ENCODE measurements at regions not wholly inside any gene's neighbourhood (a gene's known extent, or its start where the extent isn't known, plus 50 kb on each side); places are given as distances from the start of the nearest gene placed in this dataset.

GRCh38 chr5:115377468-115378217 lies 81.2 kb upstream of the CCDC112 start:
- TF ChIP-seq ZNF384 (IDR thresholded peaks at IDR 0.05) (no peak), HDGF (IDR thresholded peaks at IDR 0.05; ENCODE audit: borderline replicate concordance) (no peak), NFRKB (IDR thresholded peaks at IDR 0.05) (no peak), CTBP1 (IDR thresholded peaks at IDR 0.05; ENCODE audit: borderline replicate concordance) (no peak), SP1 (IDR thresholded peaks at IDR 0.05) (no peak), PKNOX1 (IDR thresholded peaks at IDR 0.05) (no peak)
- DNase-seq (ENCODE audit: extremely low spot score): no peak
- ChIA-PET POLR2A (interaction anchor here (1.2 kb wide), 1 partner anchor 166 kb away, joined by 3 read pairs; no protein-coding TSS in a partner anchor), CTCF (interaction anchor here (0.7 kb wide), 1 partner anchor 679 kb away, joined by 3 read pairs; no protein-coding TSS in a partner anchor)

- ChIA-PET POLR2A (no interaction called here), CTCF (no interaction called here)
- no peak for DNase-seq (ENCODE audit: extremely low spot score)
- no peak for TF ChIP-seq PKNOX1 (IDR thresholded peaks at IDR 0.05)
- TF ChIP-seq HDGF (IDR thresholded peaks at IDR 0.05; ENCODE audit: borderline replicate concordance): no peak
- no peak for TF ChIP-seq ARNT (IDR thresholded peaks at IDR 0.05)
- TF ChIP-seq FOXM1 (IDR thresholded peaks at IDR 0.05; ENCODE audit: borderline replicate concordance): no peak
Measured at GRCh38 chr5:115375893-115376292, 79.4 kb upstream of the CCDC112 start.

DNA sequence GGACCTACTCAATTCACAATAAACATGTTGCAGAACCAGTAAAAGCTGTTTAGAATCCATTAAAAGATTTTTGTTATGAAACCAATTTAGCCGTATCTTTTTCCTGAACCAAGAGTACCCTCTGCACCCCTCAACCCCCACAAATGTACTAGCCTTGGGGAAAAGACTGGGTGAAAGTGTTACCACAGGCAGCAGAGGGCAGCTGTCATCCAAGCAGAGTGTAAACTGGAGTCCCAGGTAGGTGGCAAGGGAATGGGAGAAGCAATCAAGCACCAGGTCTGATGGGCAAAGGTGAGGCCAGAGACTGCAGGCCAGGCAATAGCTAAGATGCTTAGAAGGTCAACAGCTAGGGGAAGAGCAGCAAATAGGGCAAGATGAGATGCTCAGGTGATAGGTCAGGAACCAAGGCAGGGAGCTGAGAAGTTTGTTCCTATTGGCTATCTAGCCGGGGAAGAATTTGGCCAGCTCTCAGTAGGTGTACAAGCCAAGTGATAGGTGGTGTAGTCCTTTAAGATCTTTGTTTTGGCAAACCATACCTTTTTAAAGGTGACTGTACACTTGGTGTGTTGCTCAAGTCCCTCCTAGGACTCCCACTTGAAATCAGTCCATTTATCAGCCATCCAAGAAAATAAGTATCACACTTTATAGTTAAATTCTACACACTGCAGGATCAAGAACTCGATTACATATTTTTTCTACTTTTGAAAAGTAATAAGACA lies 77.8 kb upstream of the CCDC112 start:
- TF ChIP-seq ARNT (IDR thresholded peaks at IDR 0.05) (no peak), FOXK2 (IDR thresholded peaks at IDR 0.05) (no peak), LEF1 (IDR thresholded peaks at IDR 0.05; ENCODE audit: borderline replicate concordance) (no peak), L3MBTL2 (conservative IDR thresholded peaks at IDR 0.05) (no peak), ZNF384 (IDR thresholded peaks at IDR 0.05) (no peak), SP1 (IDR thresholded peaks at IDR 0.05) (no peak)
- no peak for DNase-seq (ENCODE audit: extremely low spot score)
- ChIA-PET CTCF (interaction anchor here (0.7 kb wide), 1 partner anchor 117 kb away, joined by 4 read pairs; no protein-coding TSS in a partner anchor), POLR2A (no interaction called here)

DNA sequence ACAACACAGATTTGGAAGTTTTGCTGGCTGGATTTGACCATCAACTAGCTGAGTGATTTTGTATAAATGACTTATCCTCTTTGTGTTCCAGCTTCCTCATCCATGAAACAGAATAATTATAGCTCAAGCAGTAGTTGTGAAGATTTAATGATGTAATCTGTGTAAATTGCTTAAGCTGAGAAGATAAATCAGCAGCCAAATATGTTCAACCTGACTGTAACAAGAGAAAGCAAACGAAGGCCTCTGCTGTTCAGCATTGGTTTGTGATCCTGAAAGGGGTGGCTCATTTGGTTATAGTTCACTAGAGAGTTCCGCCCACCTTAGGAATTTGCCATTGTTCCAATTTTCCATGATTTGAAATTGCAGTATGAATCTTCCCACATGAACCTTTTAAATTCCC lies 75.7 kb upstream of the CCDC112 start:
- ChIA-PET POLR2A (no interaction called here), CTCF (no interaction called here)
- no peak for DNase-seq (ENCODE audit: extremely low spot score)
- TF ChIP-seq BHLHE40 (IDR thresholded peaks at IDR 0.05; ENCODE audit: borderline replicate concordance) (no peak), ZNF384 (IDR thresholded peaks at IDR 0.05) (no peak), FOXM1 (IDR thresholded peaks at IDR 0.05; ENCODE audit: borderline replicate concordance) (no peak), CTBP1 (IDR thresholded peaks at IDR 0.05; ENCODE audit: borderline replicate concordance) (no peak), FOXK2 (IDR thresholded peaks at IDR 0.05) (no peak), ELF4 (IDR thresholded peaks at IDR 0.05) (no peak), LEF1 (IDR thresholded peaks at IDR 0.05; ENCODE audit: borderline replicate concordance) (no peak), TARDBP (IDR thresholded peaks at IDR 0.05) (no peak), L3MBTL2 (conservative IDR thresholded peaks at IDR 0.05) (no peak), HDGF (IDR thresholded peaks at IDR 0.05; ENCODE audit: borderline replicate concordance) (no peak), FOXA1 (IDR thresholded peaks at IDR 0.05) (no peak), SUZ12 (IDR thresholded peaks at IDR 0.05) (no peak), NFRKB (IDR thresholded peaks at IDR 0.05) (no peak)

DNA sequence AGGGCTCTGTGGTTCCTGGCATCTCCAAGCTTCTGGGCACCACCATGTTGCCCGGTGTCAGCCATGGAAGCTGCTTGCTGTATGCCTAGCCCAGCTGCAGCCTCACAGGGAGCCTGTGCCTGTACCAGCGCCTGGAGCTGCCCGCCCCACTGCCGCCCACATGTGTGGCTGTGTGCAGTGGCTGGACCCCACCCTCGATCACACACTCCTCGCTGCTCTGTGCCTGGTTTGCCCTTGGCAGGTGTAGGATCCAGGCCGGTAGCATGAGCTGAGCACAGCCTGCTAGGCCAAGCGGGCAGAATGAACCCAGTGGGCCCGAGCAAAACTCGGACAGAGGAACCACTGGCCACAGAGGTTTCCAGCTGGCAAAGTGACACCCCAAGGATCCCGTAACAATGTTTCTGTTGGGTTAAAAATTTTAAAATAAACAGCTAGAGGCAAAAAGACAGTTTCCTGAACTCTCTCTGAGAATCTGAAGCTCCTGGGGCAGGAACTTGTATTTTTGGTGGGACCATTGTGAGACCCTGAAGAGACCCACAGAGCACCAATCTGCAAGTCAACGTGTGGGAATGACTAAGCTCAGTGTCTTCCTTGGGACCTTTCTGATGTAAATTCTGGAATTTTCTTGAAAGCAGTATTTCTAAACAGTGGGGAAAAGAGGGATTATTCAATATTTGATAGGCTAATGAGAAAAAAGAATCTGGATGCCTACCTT lies 73.1 kb upstream of the CCDC112 start:
- CTCF ChIA-PET: interaction anchor here (0.6 kb wide), 1 partner anchor 254 kb away, joined by 4 read pairs; no protein-coding TSS in a partner anchor
- POLR2A ChIA-PET: no interaction called here
- no peak for DNase-seq (ENCODE audit: extremely low spot score)

DNA sequence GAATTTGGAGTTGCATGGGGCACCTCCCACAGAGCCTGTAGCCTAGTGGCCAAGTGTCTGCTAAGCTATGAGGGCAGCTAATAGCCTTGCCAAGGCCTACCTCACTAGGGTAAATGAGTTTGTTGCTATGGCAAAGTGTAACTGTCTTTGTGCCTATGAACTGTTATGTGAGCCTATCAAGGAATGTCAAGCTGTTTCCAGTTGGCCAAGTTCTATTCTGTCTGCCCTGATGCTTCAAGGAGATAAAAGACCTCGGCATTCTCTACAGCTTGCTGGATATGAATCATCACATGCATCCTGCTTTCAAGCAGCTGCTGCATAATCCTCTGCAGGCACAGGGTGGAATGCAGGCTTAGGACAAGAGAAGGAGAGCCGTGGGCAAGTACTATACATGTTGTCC lies 69.8 kb upstream of the CCDC112 start:
- no peak for TF ChIP-seq BHLHE40 (IDR thresholded peaks at IDR 0.05; ENCODE audit: borderline replicate concordance)
- no peak for TF ChIP-seq LEF1 (IDR thresholded peaks at IDR 0.05; ENCODE audit: borderline replicate concordance)
- TF ChIP-seq NFRKB (IDR thresholded peaks at IDR 0.05): no peak
- TF ChIP-seq HDGF (IDR thresholded peaks at IDR 0.05; ENCODE audit: borderline replicate concordance): no peak
- TF ChIP-seq CTBP1 (IDR thresholded peaks at IDR 0.05; ENCODE audit: borderline replicate concordance): no peak
- TF ChIP-seq FOXM1 (IDR thresholded peaks at IDR 0.05; ENCODE audit: borderline replicate concordance): no peak
- no peak for TF ChIP-seq FOXK2 (IDR thresholded peaks at IDR 0.05)
- TF ChIP-seq SUZ12 (IDR thresholded peaks at IDR 0.05): no peak
- no peak for TF ChIP-seq FOXA1 (IDR thresholded peaks at IDR 0.05)
- TF ChIP-seq ZNF384 (IDR thresholded peaks at IDR 0.05): no peak
- no peak for TF ChIP-seq TARDBP (IDR thresholded peaks at IDR 0.05)
- TF ChIP-seq ARNT (IDR thresholded peaks at IDR 0.05): no peak
- no peak for TF ChIP-seq ELF4 (IDR thresholded peaks at IDR 0.05)
- no peak for TF ChIP-seq SP1 (IDR thresholded peaks at IDR 0.05)
- no peak for TF ChIP-seq L3MBTL2 (conservative IDR thresholded peaks at IDR 0.05)
- TF ChIP-seq PKNOX1 (IDR thresholded peaks at IDR 0.05): no peak
- ChIA-PET POLR2A (no interaction called here), CTCF (no interaction called here)
- no peak for DNase-seq (ENCODE audit: extremely low spot score)

More for the DNA sequence above, 73.1 kb upstream of the CCDC112 start:
- TF ChIP-seq SUZ12 (IDR thresholded peaks at IDR 0.05) (no peak), ARNT (IDR thresholded peaks at IDR 0.05) (no peak), SP1 (IDR thresholded peaks at IDR 0.05) (no peak), TARDBP (IDR thresholded peaks at IDR 0.05) (no peak), NFRKB (IDR thresholded peaks at IDR 0.05) (no peak), ELF4 (IDR thresholded peaks at IDR 0.05) (no peak)

Data from HEK293T (cell line).